Thyroid gland (tissue), 4 donors: ENCODE measurements at regions not wholly inside any gene's neighbourhood (a gene's known extent, or its start where the extent isn't known, plus 50 kb on each side); places are given as distances from the start of the nearest gene placed in this dataset.

Source experiments
- DNase-seq, 2 donors: peaks; one replicate each; pipeline ENCODE4 v3.0.0-alpha.2; 2019
- H3K27ac ChIP-seq, 3 donors: fragments of 200-600 bp; sonication (generic); 1 replicate in 2 of 3; 2 replicates in 1 of 3; pipeline ENCODE4 v1.5.1; 2016 to 2019; ENCODE audit warnings: mild to moderate bottlenecking in 1 of 3, moderate library complexity in 1 of 3
- H3K27me3 ChIP-seq: fragments of 200-600 bp; sonication (generic); one replicate; pipeline ENCODE4 v1.5.1; 2019
- H3K36me3 ChIP-seq, 2 donors: fragments of 200-600 bp; sonication (generic); one replicate each; pipeline ENCODE4 v1.5.1; 2016 to 2019
- H3K4me1 ChIP-seq, 2 donors: fragments of 200-600 bp; sonication (generic); one replicate each; pipeline ENCODE4 v1.5.1; 2017 to 2019
- H3K4me3 ChIP-seq, 3 donors: fragments of 200-600 bp; sonication (generic); replicated peaks in 1 of 3; 1 replicate in 2 of 3; 2 replicates in 1 of 3; pipeline ENCODE4 v1.5.1; 2016; ENCODE audit warnings: mild to moderate bottlenecking in 1 of 3
- H3K9me3 ChIP-seq: fragments of 200-600 bp; sonication (generic); one replicate; pipeline ENCODE4 v1.5.1; 2017
- POLR2A ChIP-seq, 2 donors: fragments of 450-650 bp; IDR thresholded peaks; one replicate each; pipeline ENCODE4 v1.6.1; 2017; ENCODE audit warnings: antibody characterized with exemption in 2 of 2, mild to moderate bottlenecking in 2 of 2, moderate library complexity in 1 of 2
- WGBS, 2 donors: methylation state at CpG; one replicate each; pipeline ENCODE4 v1.1.5; 2017; 5-methylcytosine and 5-hydroxymethylcytosine counted together
- intact Hi-C: fragments of 100-400 bp; cut with DNase I; formaldehyde crosslinking; loops from one replicate; pipeline ENCODE4 v1.15.1; 2023
- TF ChIP-seq, protein P1 (sequence below), 6 experiments: fragments of 200-600 bp in 3 of 6; fragments of 450-650 bp in 3 of 6; sonication (generic) in 3 of 6; IDR thresholded peaks; one replicate each; pipeline ENCODE4 v1.5.1; 2016 to 2019; ENCODE audit warnings: antibody characterized with exemption in 6 of 6, mild to moderate bottlenecking in 2 of 6, inconsistent platforms in 1 of 6, moderate library complexity in 1 of 6

DNA sequence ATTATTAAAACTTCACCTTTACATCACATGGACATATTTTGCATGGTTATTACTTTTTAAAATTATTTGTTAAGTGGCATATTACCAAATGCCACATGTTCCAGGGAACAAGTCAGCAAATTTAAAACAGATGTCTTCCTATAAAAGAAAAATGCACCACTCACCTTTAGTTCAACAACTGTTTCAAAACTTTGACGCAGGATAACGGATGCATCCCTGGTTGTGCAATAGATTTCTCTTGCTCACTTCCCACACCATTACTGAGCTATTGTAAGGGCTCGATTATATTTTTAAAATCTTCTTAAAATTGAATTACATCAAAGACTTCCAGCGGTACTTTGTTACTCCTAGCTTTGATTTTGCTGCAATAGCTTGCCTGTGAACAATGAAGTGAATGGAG, 93.0 kb upstream of the ARHGAP24 start:
- H3K4me1 ChIP-seq = no peaks in the 10 kb centered on the region
- no peak for DNase-seq
- whole genome bisulfite sequencing, 2 donors = 85 to 91% methylated on average over 4 of the region's 4 CpGs
- no peaks in the 10 kb centered on the region for H3K9me3 ChIP-seq
- TF ChIP-seq POLR2A (IDR thresholded peaks at IDR 0.05) = no peak
- TF ChIP-seq, protein P1, sequence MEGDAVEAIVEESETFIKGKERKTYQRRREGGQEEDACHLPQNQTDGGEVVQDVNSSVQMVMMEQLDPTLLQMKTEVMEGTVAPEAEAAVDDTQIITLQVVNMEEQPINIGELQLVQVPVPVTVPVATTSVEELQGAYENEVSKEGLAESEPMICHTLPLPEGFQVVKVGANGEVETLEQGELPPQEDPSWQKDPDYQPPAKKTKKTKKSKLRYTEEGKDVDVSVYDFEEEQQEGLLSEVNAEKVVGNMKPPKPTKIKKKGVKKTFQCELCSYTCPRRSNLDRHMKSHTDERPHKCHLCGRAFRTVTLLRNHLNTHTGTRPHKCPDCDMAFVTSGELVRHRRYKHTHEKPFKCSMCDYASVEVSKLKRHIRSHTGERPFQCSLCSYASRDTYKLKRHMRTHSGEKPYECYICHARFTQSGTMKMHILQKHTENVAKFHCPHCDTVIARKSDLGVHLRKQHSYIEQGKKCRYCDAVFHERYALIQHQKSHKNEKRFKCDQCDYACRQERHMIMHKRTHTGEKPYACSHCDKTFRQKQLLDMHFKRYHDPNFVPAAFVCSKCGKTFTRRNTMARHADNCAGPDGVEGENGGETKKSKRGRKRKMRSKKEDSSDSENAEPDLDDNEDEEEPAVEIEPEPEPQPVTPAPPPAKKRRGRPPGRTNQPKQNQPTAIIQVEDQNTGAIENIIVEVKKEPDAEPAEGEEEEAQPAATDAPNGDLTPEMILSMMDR (IDR thresholded peaks at IDR 0.05) = no peak
- no peak overlapping the region for H3K4me3 ChIP-seq
- intact Hi-C loops = no loop called here
- H3K36me3 ChIP-seq = no peaks in the 10 kb centered on the region
- no peak overlapping the region for H3K27ac ChIP-seq
- H3K27me3 ChIP-seq = no peaks in the 10 kb centered on the region

GRCh38 chr4:85391071-85391470, 83.9 kb upstream of the ARHGAP24 start:
- no peaks in the 10 kb centered on the region for H3K4me1 ChIP-seq
- no peak for TF ChIP-seq POLR2A (IDR thresholded peaks at IDR 0.05)
- TF ChIP-seq, protein P1 (IDR thresholded peaks at IDR 0.05) = no peak
- WGBS, 2 donors = 61 to 71% methylated on average over 1 of the region's 1 CpG
- H3K27me3 ChIP-seq = no peaks in the 10 kb centered on the region
- no peaks in the 10 kb centered on the region for H3K36me3 ChIP-seq
- H3K4me3 ChIP-seq = no peak overlapping the region
- H3K9me3 ChIP-seq = no peaks in the 10 kb centered on the region
- DNase-seq = no peak
- no peak overlapping the region for H3K27ac ChIP-seq
- intact Hi-C loops = no loop called here

DNA sequence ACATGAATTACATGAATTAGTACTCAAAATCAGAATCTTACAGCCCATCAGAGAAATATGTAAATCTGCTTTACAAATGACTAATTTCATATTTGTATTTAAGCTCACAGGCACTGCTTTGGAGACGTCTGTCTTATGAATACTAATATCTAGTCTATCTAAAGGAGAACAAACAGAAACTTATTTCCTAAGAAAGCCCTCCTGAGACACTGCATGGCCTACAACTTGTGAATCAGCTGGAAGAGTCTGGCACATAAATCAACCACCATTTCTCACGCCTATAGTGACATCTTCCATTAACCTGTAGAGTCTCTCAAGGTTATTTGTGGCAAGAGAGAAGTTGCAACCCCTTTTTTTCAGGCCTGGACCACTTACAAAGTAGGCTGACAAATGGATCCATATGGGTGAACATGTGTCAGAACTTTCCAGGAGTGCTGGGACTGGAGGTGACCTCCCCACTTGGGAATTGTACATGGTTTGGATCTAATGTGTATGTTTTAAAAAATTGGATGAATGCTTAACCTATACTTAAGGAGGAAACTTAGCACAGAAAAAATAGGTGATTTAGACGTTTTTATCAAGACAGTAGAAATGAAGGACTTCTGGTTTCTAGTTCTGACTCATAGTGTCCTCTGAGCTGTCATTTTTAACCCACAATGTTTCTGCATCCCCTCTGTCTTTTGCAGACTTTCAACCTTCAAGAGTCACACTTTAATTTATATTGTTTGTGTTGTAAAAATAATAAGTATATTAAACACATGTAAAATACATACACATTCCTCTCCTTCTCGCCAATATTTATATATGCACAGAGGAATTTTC, 83.2 kb upstream of the ARHGAP24 start:
- DNase-seq = no peak
- TF ChIP-seq, protein P1 (IDR thresholded peaks at IDR 0.05) = no peak
- TF ChIP-seq POLR2A (IDR thresholded peaks at IDR 0.05) = no peak
- 75 to 79% methylated on average over 4 of the region's 4 CpGs for WGBS, 2 donors
- no peaks in the 10 kb centered on the region for H3K36me3 ChIP-seq
- no peaks in the 10 kb centered on the region for H3K4me1 ChIP-seq
- no peak overlapping the region for H3K4me3 ChIP-seq
- intact Hi-C loops = no loop called here
- H3K27ac ChIP-seq = no peak overlapping the region
- no peaks in the 10 kb centered on the region for H3K9me3 ChIP-seq
- no peaks in the 10 kb centered on the region for H3K27me3 ChIP-seq

DNA sequence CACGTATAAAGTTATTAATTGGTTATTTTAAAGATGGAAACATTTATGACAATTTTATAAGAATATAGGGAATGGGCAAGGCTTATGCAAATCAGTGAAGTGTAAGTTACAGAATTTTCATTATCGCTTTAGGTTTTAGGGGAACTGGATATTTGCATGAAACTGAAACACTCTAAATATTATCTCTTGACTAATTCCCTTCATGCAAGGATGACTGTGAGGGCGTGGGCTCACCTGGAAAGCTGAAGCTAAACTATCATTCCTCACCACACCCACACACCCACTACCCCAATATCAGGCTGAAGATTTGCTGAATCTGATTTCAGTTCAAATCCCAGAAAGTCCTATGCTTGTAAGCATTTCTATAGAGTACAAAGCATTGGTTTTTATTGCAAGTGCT, 81.7 kb upstream of the ARHGAP24 start:
- Histone ChIP-seq H3K4me3 (no peak overlapping the region), H3K27ac (no peak overlapping the region), H3K9me3 (no peaks in the 10 kb centered on the region), H3K36me3 (no peaks in the 10 kb centered on the region), H3K4me1 (no peaks in the 10 kb centered on the region), H3K27me3 (no peaks in the 10 kb centered on the region)
- intact Hi-C loops = no loop called here
- DNase-seq = no peak
- TF ChIP-seq POLR2A (IDR thresholded peaks at IDR 0.05) = no peak
- TF ChIP-seq, protein P1 (IDR thresholded peaks at IDR 0.05) = no peak
- WGBS, 2 donors = 92 to 94% methylated on average over 3 of the region's 3 CpGs

DNA sequence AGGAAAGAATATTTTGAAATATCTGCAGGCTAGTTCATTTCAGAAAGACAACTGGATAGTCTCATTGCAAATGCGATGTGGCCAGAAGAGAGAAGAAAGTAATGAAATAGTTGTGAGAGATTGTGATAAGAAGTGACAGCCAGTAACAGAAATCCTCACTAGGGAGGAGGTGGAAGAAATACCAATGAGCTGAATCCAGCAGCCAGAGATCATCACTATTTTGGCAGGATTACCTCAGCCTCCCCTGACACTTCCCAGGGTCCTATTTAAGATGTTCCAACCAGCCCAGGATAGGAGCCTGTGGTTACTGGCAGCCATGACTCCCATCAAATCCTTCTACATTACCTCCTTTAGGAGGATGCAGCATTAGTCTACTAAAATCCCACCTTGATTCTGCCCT, 76.7 kb upstream of the ARHGAP24 start:
- Histone ChIP-seq H3K36me3 (no peaks in the 10 kb centered on the region), H3K27ac (no peak overlapping the region), H3K27me3 (no peaks in the 10 kb centered on the region), H3K4me1 (no peaks in the 10 kb centered on the region), H3K9me3 (no peaks in the 10 kb centered on the region), H3K4me3 (no peak overlapping the region)
- TF ChIP-seq, protein P1 (IDR thresholded peaks at IDR 0.05) = no peak
- TF ChIP-seq POLR2A (IDR thresholded peaks at IDR 0.05) = no peak
- DNase-seq = no peak
- intact Hi-C loops = no loop called here
- 71 to 81% methylated on average over 1 of the region's 1 CpG for WGBS, 2 donors
